ENCODE measurements at regions not wholly inside any gene's neighbourhood (a gene's known extent, or its start where the extent isn't known, plus 50 kb on each side); places are given as distances from the start of the nearest gene placed in this dataset.
"Not testable (repeated sequence)": the region's sequence is repeated elsewhere in the genome, so short reads cannot be mapped to it uniquely, and the experiment has no call there.

DNA sequence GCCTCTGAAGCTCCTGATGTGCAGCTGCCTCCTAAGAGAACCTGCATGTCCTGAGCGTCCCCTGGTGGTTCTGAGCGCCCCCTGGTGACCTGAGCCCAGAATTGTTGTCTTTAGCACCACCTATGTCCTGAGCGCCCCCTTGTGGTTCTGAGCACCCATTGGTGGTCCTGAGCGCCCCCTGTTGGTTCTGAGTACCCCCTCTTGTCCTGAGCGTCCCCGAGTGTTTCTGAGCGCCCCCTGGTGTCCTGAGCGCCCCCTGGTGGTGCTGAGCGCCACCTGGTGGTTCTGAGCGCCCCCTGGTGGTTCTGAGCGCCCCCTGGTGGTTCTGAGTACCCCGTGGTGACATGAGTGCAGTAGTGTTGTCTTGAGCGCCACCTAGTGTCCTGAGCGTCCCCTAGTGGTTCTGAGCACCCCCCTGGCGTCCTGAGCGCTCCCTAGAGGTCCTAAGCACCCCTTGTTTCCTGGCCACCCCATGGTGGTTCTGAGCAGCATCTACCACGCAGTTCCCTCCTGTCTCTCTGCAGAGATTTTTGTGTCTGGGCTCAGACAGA lies 782.5 kb downstream of the TMEM121 start:
- no peaks in the 10 kb centered on the region for H3K36me3 ChIP-seq
- no peak overlapping the region for H3K27ac ChIP-seq
- peak; percentile 9 to 46 for DNase-seq
- WGBS, 5 donors: 41 to 61% (median 45%) methylated on average over 9 to 17 of the region's 17 CpGs
- peaks cover 0 to 13% (median 0%) of the 10 kb centered on the region in 3 donors for H3K27me3 ChIP-seq
- TF ChIP-seq, protein P1, sequence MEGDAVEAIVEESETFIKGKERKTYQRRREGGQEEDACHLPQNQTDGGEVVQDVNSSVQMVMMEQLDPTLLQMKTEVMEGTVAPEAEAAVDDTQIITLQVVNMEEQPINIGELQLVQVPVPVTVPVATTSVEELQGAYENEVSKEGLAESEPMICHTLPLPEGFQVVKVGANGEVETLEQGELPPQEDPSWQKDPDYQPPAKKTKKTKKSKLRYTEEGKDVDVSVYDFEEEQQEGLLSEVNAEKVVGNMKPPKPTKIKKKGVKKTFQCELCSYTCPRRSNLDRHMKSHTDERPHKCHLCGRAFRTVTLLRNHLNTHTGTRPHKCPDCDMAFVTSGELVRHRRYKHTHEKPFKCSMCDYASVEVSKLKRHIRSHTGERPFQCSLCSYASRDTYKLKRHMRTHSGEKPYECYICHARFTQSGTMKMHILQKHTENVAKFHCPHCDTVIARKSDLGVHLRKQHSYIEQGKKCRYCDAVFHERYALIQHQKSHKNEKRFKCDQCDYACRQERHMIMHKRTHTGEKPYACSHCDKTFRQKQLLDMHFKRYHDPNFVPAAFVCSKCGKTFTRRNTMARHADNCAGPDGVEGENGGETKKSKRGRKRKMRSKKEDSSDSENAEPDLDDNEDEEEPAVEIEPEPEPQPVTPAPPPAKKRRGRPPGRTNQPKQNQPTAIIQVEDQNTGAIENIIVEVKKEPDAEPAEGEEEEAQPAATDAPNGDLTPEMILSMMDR (IDR thresholded peaks at IDR 0.05): peak in 4 of 7 experiments; percentile 26 to 38 (median 26)
- TF ChIP-seq POLR2AphosphoS5 (IDR thresholded peaks at IDR 0.05): no peak
- peaks cover 0 to 6% (median 0%) of the 10 kb centered on the region in 4 donors for H3K9me3 ChIP-seq
- H3K4me3 ChIP-seq: no peak overlapping the region
- intact Hi-C loops (cut with DNase I; ENCODE audit: low total_unique reads): no loop called here
- no peaks in the 10 kb centered on the region for H3K4me1 ChIP-seq

GRCh38 chr14:106309423-106309822 lies 783.0 kb downstream of the TMEM121 start:
- H3K4me1 ChIP-seq: no peaks in the 10 kb centered on the region
- DNase-seq: no peak
- H3K4me3 ChIP-seq: no peak overlapping the region
- whole genome bisulfite sequencing, 5 donors: 89 to 100% (median 98%) methylated on average over 2 of the region's 2 CpGs
- intact Hi-C loops (cut with DNase I; ENCODE audit: low total_unique reads): no loop called here
- peaks cover 0 to 13% (median 0%) of the 10 kb centered on the region in 3 donors for H3K27me3 ChIP-seq
- no peaks in the 10 kb centered on the region for H3K36me3 ChIP-seq
- peaks cover 0 to 6% (median 0%) of the 10 kb centered on the region in 4 donors for H3K9me3 ChIP-seq
- H3K27ac ChIP-seq: no peak overlapping the region
- TF ChIP-seq POLR2A (IDR thresholded peaks at IDR 0.05): no peak
- TF ChIP-seq POLR2AphosphoS5 (IDR thresholded peaks at IDR 0.05): no peak

- no peaks in the 10 kb centered on the region for H3K36me3 ChIP-seq
- no peaks in the 10 kb centered on the region for H3K9me3 ChIP-seq
- H3K27ac ChIP-seq: no peak overlapping the region
- WGBS, 5 donors: 24 to 51% (median 34%) methylated on average over 4 of the region's 4 CpGs
- no peaks in the 10 kb centered on the region for H3K4me1 ChIP-seq
- DNase-seq: no peak
- no peak overlapping the region for H3K4me3 ChIP-seq
- H3K27me3 ChIP-seq: peaks cover 0 to 32% (median 0%) of the 10 kb centered on the region in 3 donors
- no peak for TF ChIP-seq POLR2AphosphoS5 (IDR thresholded peaks at IDR 0.05)
- TF ChIP-seq POLR2A (IDR thresholded peaks at IDR 0.05): no peak
- TF ChIP-seq EP300 (IDR thresholded peaks at IDR 0.05): no peak
- TF ChIP-seq, protein P1 (IDR thresholded peaks at IDR 0.05): no peak
- intact Hi-C loops (cut with DNase I; ENCODE audit: low total_unique reads): no loop called here
These were observed 789.1 kb downstream of the TMEM121 start for GRCh38 chr14:106315436-106315835.

GRCh38 chr14:106317593-106317992 lies 791.2 kb downstream of the TMEM121 start:
- 27 to 40% (median 39%) methylated on average over 5 of the region's 5 CpGs for WGBS, 5 donors
- no peaks in the 10 kb centered on the region for H3K36me3 ChIP-seq
- H3K4me3 ChIP-seq: no peak overlapping the region
- no peak for TF ChIP-seq POLR2A (IDR thresholded peaks at IDR 0.05)
- TF ChIP-seq, protein P1 (IDR thresholded peaks at IDR 0.05): no peak
- TF ChIP-seq EP300 (IDR thresholded peaks at IDR 0.05): no peak
- TF ChIP-seq POLR2AphosphoS5 (IDR thresholded peaks at IDR 0.05): no peak
- intact Hi-C loops (cut with DNase I; ENCODE audit: low total_unique reads): no loop called here
- H3K4me1 ChIP-seq: no peaks in the 10 kb centered on the region
- DNase-seq: no peak
- peaks cover 0 to 46% (median 0%) of the 10 kb centered on the region in 3 donors for H3K27me3 ChIP-seq
- H3K27ac ChIP-seq: no peak overlapping the region
- no peaks in the 10 kb centered on the region for H3K9me3 ChIP-seq

DNA sequence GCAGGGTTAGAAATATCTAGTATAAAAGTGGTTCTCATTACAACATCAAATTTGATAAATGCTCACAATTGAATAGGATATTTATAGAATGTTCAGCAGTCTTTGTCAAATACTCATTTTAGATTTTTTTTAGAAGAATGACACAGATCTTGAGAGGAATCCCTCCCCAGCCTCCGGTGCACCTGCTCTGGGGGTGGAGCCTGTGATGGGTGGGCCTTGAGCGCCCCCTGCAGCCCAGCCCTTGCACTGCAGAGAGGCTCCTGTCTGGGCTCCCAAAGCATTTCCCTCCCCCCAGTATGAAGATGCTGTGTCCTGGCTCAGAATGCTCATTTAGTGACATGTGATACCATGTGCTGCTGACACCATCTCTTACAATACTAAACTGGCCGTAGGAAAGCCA lies 792.3 kb downstream of the TMEM121 start:
- H3K4me1 ChIP-seq: no peaks in the 10 kb centered on the region
- WGBS, 5 donors: 22 to 39% (median 34%) methylated on average over 2 to 3 of the region's 3 CpGs
- no peaks in the 10 kb centered on the region for H3K9me3 ChIP-seq

DNA sequence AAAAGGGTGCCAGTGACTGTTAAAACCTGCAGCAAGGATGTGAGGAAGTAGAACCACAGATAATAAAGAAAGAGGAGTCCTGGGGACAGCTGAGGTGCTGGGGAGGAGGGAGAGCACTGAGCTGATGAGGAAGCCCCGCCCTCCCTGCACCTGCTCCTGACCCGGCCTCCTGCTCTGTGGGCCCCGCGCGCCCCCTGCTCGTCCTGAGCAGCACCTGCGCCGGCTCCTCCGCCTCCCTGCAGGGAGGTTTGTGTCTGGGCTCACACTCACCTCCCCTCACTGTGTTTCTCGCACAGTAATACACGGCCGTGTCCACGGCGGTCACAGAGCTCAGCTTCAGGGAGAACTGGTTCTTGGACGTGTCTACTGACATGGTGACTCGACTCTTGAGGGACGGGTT lies 797.6 kb downstream of the TMEM121 start:
- H3K4me1 ChIP-seq; H3K27ac ChIP-seq; H3K4me3 ChIP-seq; H3K36me3 ChIP-seq; H3K9me3 ChIP-seq; DNase-seq; intact Hi-C loops (cut with DNase I; ENCODE audit: low total_unique reads): not testable (repeated sequence)
- H3K27me3 ChIP-seq: peaks cover 0 to 39% (median 0%) of the 10 kb centered on the region in 3 donors
- 71 to 83% (median 76%) methylated on average over 16 to 17 of the region's 17 CpGs for WGBS, 5 donors

More for the DNA sequence above, 792.3 kb downstream of the TMEM121 start:
- H3K27ac ChIP-seq: no peak overlapping the region
- no peaks in the 10 kb centered on the region for H3K36me3 ChIP-seq
- DNase-seq: no peak
- TF ChIP-seq, protein P1 (IDR thresholded peaks at IDR 0.05): no peak
- TF ChIP-seq EP300 (IDR thresholded peaks at IDR 0.05): no peak
- TF ChIP-seq POLR2A (IDR thresholded peaks at IDR 0.05): no peak
- TF ChIP-seq POLR2AphosphoS5 (IDR thresholded peaks at IDR 0.05): no peak
- H3K27me3 ChIP-seq: peaks cover 0 to 52% (median 0%) of the 10 kb centered on the region in 3 donors
- intact Hi-C loops (cut with DNase I; ENCODE audit: low total_unique reads): no loop called here
- H3K4me3 ChIP-seq: no peak overlapping the region

Measured in stomach (tissue), 8 donors.